GM12874 (cell line): ENCODE measurements at regions not wholly inside any gene's neighbourhood (a gene's known extent, or its start where the extent isn't known, plus 50 kb on each side); places are given as distances from the start of the nearest gene placed in this dataset.

Experiments
- TF ChIP-seq, protein P1 (sequence below): IDR thresholded peaks from 2 replicates; pipeline ENCODE4 v1.5.1; 2011; ENCODE audit warnings: low read depth, mild to moderate bottlenecking, control low read depth, low read length, moderate library complexity; ENCODE audit not compliant: insufficient read depth

DNA sequence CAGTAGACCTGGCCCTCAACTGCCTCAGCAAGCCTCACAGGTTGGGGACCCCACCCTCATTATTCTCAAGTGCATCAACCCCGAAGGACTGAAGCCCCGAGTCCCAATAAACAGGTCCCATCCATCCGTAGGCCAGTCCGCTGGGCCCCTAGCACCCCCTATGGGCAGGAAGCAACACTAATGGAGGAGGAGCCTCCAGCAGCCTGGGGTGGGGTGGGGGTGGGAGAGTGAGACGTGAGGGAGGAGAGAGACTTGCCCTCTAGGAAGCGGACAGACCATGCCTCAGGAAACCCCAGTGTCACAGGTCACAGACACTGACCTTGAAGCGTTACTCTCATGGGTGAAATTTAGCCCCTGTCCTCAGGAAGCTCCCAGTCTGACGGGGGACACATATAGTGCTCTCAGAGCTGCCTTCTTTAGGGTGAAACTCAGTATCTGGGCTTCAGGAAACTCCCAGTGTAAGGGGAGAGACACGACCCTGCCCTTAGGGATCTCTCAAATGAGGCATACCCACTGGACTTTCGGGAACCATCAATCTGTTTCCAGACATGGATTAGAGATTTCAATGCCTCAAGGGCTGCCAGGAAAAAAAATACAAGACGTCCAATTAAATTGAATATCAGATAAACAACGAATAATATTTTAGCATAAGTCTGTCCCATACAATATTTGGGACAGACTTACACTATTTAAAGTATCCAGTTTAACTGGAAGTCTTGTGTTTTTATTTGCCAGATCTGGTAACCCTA, 125.8 kb downstream of the MRPL14 start:
- TF ChIP-seq, protein P1, sequence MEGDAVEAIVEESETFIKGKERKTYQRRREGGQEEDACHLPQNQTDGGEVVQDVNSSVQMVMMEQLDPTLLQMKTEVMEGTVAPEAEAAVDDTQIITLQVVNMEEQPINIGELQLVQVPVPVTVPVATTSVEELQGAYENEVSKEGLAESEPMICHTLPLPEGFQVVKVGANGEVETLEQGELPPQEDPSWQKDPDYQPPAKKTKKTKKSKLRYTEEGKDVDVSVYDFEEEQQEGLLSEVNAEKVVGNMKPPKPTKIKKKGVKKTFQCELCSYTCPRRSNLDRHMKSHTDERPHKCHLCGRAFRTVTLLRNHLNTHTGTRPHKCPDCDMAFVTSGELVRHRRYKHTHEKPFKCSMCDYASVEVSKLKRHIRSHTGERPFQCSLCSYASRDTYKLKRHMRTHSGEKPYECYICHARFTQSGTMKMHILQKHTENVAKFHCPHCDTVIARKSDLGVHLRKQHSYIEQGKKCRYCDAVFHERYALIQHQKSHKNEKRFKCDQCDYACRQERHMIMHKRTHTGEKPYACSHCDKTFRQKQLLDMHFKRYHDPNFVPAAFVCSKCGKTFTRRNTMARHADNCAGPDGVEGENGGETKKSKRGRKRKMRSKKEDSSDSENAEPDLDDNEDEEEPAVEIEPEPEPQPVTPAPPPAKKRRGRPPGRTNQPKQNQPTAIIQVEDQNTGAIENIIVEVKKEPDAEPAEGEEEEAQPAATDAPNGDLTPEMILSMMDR = peak; percentile 71

DNA sequence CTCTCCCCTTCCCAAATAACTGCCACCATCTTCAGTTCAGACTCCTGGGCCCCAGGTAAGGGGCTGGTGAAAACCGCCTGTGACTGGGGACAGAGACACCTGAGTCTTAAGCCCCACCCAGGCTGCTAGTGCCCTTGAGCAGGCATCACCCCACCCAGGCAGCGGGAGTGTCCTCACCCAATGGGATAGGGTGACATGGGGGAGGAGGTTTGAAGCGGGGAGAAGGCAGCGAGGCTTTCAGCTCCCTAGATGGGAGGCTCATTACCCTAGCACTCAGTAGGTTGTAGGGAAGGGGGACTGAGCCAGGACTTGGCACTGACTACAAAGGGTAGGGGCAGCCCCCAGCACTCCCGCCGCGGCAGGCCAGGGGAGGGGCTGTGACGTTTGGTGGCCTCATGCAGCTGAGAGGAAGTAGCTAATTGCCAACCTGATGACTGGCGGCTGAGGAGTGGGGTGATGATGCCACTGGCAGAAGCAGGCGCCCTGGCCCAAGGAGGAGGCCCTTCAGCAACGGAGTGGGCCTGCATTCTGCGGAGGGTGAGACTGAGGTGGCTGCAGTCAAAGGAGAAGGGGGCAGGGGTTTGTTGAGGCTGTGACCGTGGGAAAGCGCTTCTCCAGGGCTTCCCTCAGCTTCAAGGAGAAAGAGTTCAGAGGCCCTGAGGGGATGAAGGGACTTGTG, 126.9 kb downstream of the MRPL14 start:
- TF ChIP-seq, protein P1 = no peak

- TF ChIP-seq, protein P1 = no peak
Observed at GRCh38 chr6:43999628-44000027, 127.6 kb downstream of the MRPL14 start.

GRCh38 chr6:43997345-43997677, 129.9 kb downstream of the MRPL14 start:
- TF ChIP-seq, protein P1 = no peak

DNA sequence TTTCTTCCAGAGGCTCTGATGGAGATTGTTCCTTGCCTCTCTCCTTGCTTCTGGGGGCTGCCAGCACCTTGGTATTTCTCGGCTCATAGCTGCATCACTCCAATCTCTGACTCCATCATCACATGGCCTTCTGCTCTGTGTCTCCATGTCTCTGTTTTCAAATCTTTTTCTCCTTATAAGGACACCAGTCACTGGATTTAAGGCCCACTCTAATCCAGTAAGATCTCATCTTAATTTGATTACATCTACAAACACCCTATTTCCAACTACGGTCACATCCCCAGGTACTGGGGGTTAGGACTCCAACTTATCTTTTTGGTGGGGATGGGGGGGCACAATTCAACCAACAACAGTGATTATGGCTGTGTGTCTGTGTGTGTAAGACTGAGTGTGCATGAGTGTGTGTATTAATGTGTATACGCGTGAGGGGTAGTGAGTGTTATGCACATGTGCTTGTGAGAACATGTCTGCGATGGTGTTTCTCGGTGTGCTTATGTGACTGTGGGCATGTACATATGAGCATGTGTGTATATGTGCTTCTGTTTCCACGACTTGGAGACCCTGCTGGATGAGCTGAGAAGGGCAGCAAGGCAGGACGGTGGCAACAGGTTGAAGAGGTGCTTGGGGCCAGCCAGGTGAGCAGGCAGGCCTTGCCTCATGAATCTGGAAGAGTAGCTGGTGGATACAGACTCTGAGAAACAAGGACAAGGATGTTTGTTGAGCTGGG, 130.5 kb downstream of the MRPL14 start:
- TF ChIP-seq, protein P1 = no peak

- TF ChIP-seq, protein P1 = no peak
Observed at GRCh38 chr6:43995137-43995536, 132.1 kb downstream of the MRPL14 start.

GRCh38 chr6:43993881-43994523, 133.2 kb downstream of the MRPL14 start:
- TF ChIP-seq, protein P1 = no peak
